ENCODE measurements at regions not wholly inside any gene's neighbourhood (a gene's known extent, or its start where the extent isn't known, plus 50 kb on each side); places are given as distances from the start of the nearest gene placed in this dataset.

DNA sequence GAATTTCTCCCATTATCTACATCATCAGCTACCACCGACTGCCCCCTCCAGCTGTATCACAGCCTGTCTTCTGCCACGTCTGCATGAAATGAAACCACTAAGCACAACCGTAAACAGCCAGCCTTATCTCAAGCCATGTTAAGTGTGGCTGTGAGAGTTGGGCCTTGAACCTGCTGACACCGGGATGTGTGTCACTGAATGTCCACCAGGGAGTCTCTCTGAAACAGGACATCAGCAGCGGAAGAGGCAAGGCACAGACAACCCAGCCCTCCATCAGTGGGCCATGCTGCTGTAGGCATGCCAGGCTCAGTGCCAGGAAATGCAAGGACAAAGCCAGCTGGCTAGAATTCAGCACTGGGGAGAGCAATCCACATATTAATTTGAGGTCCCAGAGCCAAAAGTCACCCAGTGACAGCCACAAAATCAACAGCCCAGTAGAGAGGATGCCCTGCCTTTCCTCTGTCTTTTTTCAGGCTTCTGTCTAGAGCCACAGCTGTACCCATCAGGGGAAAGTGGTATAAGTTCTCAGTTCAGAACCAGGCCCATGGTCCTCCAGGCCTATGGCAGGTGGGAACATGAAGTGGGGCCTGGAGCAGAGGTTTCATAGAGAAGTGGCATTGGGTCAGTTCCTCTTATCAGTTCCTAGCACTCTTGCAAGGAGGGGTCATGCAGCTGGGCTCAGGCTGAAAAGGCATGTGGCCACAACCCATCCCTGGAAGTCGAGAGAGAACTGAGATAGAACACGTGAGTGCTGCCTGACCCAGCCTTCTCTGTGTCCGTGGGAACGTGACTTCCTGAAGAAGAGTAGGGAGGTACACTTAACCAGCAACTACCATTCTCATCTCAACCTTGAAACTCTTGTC is 199.4 kb downstream of the ESM1 start:
- no peaks in the 10 kb centered on the region for H3K9me3 ChIP-seq (ENCODE audit: insufficient read depth, low read depth, low read length)
- no peaks in the 10 kb centered on the region for H3K4me1 ChIP-seq (ENCODE audit: insufficient read depth, low read length, poor library complexity, severe bottlenecking)
- no peak overlapping the region for H3K4me2 ChIP-seq (ENCODE audit: low read depth, low read length, poor library complexity, severe bottlenecking)
- H3K27me3 ChIP-seq (ENCODE audit: insufficient read depth, low read length, poor library complexity, severe bottlenecking), result no peaks in the 10 kb centered on the region
- no peaks in the 10 kb centered on the region for H4K20me1 ChIP-seq (ENCODE audit: insufficient read depth, low read length, poor library complexity, severe bottlenecking)
- no peaks in the 10 kb centered on the region for H3K79me2 ChIP-seq (ENCODE audit: insufficient read depth, low read length)
- no peak overlapping the region; the same call in 1 of the 2 replicates for H2AFZ ChIP-seq (ENCODE audit: low read length)
- H3K9ac ChIP-seq (ENCODE audit: low read depth, low read length, poor library complexity, severe bottlenecking), result no peak overlapping the region
- TF ChIP-seq CTCF (conservative IDR thresholded peaks at IDR 0.05; ENCODE audit: low read length) (no peak), EZH2phosphoT487 (IDR thresholded peaks at IDR 0.05; ENCODE audit: borderline replicate concordance) (no peak)
- H3F3A ChIP-seq (ENCODE audit: low read depth), result no peaks in the 10 kb centered on the region
- no peaks in the 10 kb centered on the region for H3K36me3 ChIP-seq (ENCODE audit: insufficient read depth, low read length)
- H3K9me2 ChIP-seq (replicated peaks; ENCODE audit: low read depth, low read length), result no peaks in the 10 kb centered on the region
- no peak overlapping the region for H3K4me3 ChIP-seq (ENCODE audit: low read length, poor library complexity, severe bottlenecking)

- H3K9me3 ChIP-seq (ENCODE audit: insufficient read depth, low read depth, low read length), result no peaks in the 10 kb centered on the region
- H3K27me3 ChIP-seq (ENCODE audit: insufficient read depth, low read length, poor library complexity, severe bottlenecking), result no peaks in the 10 kb centered on the region
- no peaks in the 10 kb centered on the region for H3K9me2 ChIP-seq (replicated peaks; ENCODE audit: low read depth, low read length)
- no peak overlapping the region for H2AFZ ChIP-seq (ENCODE audit: low read length)
- H3K4me2 ChIP-seq (ENCODE audit: low read depth, low read length, poor library complexity, severe bottlenecking), result no peak overlapping the region
- H3K36me3 ChIP-seq (ENCODE audit: insufficient read depth, low read length), result no peaks in the 10 kb centered on the region
- no peaks in the 10 kb centered on the region for H3K4me1 ChIP-seq (ENCODE audit: insufficient read depth, low read length, poor library complexity, severe bottlenecking)
- H3K9ac ChIP-seq (ENCODE audit: low read depth, low read length, poor library complexity, severe bottlenecking), result no peak overlapping the region
- no peak for TF ChIP-seq CTCF (conservative IDR thresholded peaks at IDR 0.05; ENCODE audit: low read length)
- TF ChIP-seq EZH2phosphoT487 (IDR thresholded peaks at IDR 0.05; ENCODE audit: borderline replicate concordance), result no peak
- no peaks in the 10 kb centered on the region for H4K20me1 ChIP-seq (ENCODE audit: insufficient read depth, low read length, poor library complexity, severe bottlenecking)
- no peak overlapping the region for H3K4me3 ChIP-seq (ENCODE audit: low read length, poor library complexity, severe bottlenecking)
- H3F3A ChIP-seq (ENCODE audit: low read depth), result no peaks in the 10 kb centered on the region
- no peaks in the 10 kb centered on the region for H3K79me2 ChIP-seq (ENCODE audit: insufficient read depth, low read length)
These were observed 206.6 kb downstream of the ESM1 start for GRCh38 chr5:54778783-54779182.

DNA sequence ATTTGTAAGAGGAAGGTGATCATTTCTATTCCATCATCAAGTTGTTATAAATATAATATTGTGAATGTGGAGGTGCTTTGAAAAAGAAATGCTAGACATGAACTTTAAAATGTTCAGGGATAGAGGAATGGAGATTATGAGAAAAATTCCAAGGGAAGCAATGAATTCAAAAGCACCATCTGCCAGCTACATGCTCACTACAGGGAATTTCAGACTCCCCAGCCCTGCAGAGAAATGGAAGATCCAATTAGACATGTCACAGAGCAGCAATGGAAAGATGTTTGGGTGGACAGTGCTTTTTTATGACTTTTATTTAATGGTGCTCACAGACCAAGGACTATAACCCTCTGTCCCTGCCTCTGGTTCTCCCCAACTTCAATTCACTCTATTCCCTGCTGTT is 209.7 kb downstream of the ESM1 start:
- no peaks in the 10 kb centered on the region for H3K4me1 ChIP-seq (ENCODE audit: insufficient read depth, low read length, poor library complexity, severe bottlenecking)
- no peaks in the 10 kb centered on the region for H4K20me1 ChIP-seq (ENCODE audit: insufficient read depth, low read length, poor library complexity, severe bottlenecking)
- TF ChIP-seq CTCF (conservative IDR thresholded peaks at IDR 0.05; ENCODE audit: low read length) (no peak), EZH2phosphoT487 (IDR thresholded peaks at IDR 0.05; ENCODE audit: borderline replicate concordance) (no peak)
- H3K4me3 ChIP-seq (ENCODE audit: low read length, poor library complexity, severe bottlenecking), result no peak overlapping the region
- no peaks in the 10 kb centered on the region for H3F3A ChIP-seq (ENCODE audit: low read depth)
- no peaks in the 10 kb centered on the region for H3K9me3 ChIP-seq (ENCODE audit: insufficient read depth, low read depth, low read length)
- H3K4me2 ChIP-seq (ENCODE audit: low read depth, low read length, poor library complexity, severe bottlenecking), result no peak overlapping the region
- H3K36me3 ChIP-seq (ENCODE audit: insufficient read depth, low read length), result no peaks in the 10 kb centered on the region
- H3K9me2 ChIP-seq (replicated peaks; ENCODE audit: low read depth, low read length), result no peaks in the 10 kb centered on the region
- H3K27me3 ChIP-seq (ENCODE audit: insufficient read depth, low read length, poor library complexity, severe bottlenecking), result no peaks in the 10 kb centered on the region
- no peaks in the 10 kb centered on the region for H3K79me2 ChIP-seq (ENCODE audit: insufficient read depth, low read length)
- no peak overlapping the region for H2AFZ ChIP-seq (ENCODE audit: low read length)
- no peak overlapping the region for H3K9ac ChIP-seq (ENCODE audit: low read depth, low read length, poor library complexity, severe bottlenecking)

Measured in Loucy (cell line).